ENCODE measurements at regions not wholly inside any gene's neighbourhood (a gene's known extent, or its start where the extent isn't known, plus 50 kb on each side); places are given as distances from the start of the nearest gene placed in this dataset.

GRCh38 chr7:431658-432111, 88.0 kb downstream of the PDGFA start:
- no peak for TF ChIP-seq CTCF (IDR thresholded peaks at IDR 0.05)
- TF ChIP-seq EP300 (IDR thresholded peaks at IDR 0.05; ENCODE audit: low read depth) = no peak
- no peak for TF ChIP-seq POLR2A (IDR thresholded peaks at IDR 0.05)
- no peak for TF ChIP-seq POLR2AphosphoS5 (IDR thresholded peaks at IDR 0.05)

Measured in transverse colon (tissue), 4 donors.